Stimulated activated CD8-positive, alpha-beta memory T cell treated with anti-CD3 and anti-CD28 coated beads, Interleukin-4, amount 100 ng/mL, for 24 hours (primary cell): ENCODE measurements at regions not wholly inside any gene's neighbourhood (a gene's known extent, or its start where the extent isn't known, plus 50 kb on each side); places are given as distances from the start of the nearest gene placed in this dataset.
"Not testable (repeated sequence)": the region's sequence is repeated elsewhere in the genome, so short reads cannot be mapped to it uniquely, and the experiment has no call there.

Experiments used
- DNase-seq: peaks from one replicate; pipeline ENCODE4 v3.0.0-alpha.2; 2020; ENCODE audit warnings: low read depth

DNA sequence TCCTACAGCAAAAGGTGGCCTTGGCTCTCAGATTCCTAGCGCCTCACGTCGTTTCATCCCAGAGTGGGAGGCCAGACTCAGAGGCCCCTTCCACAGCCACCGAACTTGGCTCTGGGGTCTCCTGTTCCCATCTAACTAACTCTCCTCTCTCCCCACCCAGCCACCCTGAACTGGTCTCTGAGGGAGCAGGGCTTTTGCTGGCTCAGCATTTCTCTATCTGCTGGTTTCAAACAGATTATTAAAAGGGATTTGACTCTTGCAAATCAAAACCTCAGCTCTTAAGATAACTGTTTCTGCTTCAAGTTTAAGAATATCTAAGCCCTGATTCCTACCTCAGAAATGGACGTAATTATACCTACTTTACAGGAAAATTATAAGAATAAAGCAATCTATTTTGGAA lies 91.0 kb upstream of the ATP1B1 start:
- no peak for DNase-seq

GRCh38 chr1:169018751-169019150 lies 87.7 kb upstream of the ATP1B1 start:
- no peak for DNase-seq

- no peak for DNase-seq
Measured at GRCh38 chr1:169019419-169020058, 87.0 kb upstream of the ATP1B1 start.

DNA sequence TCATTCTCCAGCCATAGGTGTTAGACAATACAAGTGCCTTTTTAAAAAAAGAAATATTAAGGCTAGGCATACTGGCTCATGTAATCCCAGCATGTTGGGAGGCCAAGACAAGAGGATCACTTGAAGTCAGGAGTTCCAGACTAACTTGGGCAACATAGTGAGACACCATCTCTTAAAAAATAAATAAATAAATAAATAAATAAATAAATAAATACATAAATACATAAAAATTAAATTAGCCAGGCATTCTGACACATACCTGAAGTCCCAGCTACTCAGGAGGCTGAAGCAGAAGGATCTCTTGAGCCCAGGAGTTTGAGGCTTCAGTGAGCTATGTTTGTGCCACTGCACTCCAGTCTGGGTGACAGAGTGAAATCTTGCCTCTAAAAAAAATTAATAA lies 85.8 kb upstream of the ATP1B1 start:
- DNase-seq: no peak

DNA sequence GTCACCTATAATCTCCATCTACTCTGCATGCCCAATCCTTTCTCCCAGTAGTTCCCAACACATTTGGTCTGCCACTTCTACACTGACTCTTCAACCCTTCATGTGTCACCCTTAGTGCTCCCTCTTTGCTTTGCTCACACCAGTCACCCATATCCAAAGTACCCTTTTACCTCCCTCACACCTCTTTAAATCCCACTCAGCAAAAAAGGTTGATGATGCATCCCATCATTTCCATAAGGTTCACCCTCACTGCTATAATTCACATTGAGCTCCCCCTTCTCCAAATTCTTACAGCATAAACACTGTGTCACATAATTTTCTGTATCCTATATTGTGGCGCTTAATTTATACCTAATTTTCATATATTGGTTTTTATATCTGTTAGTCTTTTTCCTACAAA lies 83.8 kb upstream of the ATP1B1 start:
- no peak for DNase-seq

GRCh38 chr1:169024255-169024654 lies 82.2 kb upstream of the ATP1B1 start:
- no peak for DNase-seq

DNA sequence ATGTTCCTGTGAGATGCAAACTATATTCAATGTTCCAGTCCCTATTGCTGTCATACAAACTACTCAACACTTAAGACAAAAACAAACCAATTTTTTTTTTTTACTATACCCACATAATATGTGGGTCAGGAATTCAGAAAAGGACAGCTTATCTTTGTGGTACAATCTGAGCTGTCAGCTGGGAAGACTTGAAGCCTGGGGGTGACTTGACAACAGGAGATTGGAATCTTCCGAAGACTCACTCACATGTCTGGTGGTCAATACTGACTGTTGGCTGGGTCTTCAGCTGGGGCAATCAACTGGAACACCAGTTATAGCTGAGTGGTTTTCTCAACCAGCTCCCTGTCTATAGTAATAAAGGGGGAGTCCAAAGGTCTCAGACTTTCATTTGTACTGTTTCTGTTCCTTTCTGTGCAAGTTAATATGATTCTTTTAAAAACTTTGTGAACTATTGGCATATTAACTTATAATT lies 81.7 kb upstream of the ATP1B1 start:
- no peak for DNase-seq

- no peak for DNase-seq
Measured at GRCh38 chr1:169025412-169025811, 81.1 kb upstream of the ATP1B1 start.

DNA sequence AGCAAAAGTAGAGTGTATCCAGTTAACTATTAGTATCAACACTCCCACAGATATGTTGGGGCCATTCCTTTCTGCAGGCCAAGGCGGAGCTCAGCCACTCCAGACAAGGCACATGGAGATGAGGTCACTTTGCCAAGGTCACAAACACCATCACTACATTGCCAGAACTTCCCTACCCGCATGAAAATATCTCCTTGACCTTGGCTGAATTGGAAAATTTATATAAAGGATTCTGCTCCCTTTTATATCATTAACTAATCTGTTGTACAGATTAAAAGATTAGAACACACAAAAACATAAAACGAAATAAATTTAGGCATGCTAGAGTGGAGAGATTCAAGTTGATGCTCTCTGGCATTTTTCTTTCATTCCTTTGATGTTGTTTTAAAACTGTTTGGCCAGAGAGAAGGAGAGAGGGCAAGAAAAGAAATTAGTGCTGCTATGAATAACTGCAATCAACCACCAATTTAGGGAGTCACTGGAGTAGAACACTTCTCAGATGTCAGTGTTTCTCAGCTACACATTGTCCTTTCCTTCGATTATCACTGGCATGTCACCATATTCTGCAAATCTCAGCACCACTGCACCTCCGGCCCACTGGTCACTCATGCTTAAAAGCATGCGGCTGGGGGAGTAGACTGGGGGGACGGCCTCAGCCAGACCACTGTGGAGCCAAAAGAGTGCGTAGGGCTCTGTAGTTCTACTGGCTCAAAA lies 78.7 kb upstream of the ATP1B1 start:
- DNase-seq: no peak

DNA sequence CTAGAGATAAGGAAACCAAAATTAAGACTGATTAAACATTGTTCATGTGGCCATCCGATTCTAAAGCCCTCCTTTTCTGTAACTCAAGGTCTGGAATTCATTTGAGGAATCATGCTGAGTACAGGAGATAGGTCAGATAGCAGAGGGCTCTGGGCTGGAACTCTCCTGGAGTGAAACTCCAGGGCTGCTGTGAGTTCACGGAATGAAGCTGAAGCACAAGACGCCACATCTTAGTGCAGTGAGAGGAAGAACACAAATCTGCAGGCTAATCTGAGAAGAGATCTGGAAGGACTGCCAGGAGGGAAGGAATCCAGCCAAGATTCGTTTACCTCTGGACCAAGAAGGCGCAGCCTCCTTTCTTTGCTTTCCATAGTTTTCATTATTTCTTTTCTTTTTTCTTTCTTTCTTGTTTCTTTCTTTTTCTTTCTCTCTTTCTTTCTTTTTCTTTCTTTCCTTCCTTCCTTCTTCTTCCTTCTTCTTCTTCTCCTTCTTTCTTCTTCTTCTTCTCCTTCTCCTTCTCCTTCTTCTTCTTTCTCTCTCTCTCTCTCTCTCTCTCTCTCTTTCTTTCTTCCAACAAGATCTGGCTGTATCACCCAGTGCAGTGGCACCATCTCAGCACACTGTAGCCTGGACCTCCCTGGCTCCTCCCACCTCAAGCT lies 74.8 kb upstream of the ATP1B1 start:
- no peak for DNase-seq

GRCh38 chr1:169041366-169041765 lies 65.1 kb upstream of the ATP1B1 start:
- no peak for DNase-seq

GRCh38 chr1:169042377-169042776 lies 64.1 kb upstream of the ATP1B1 start:
- no peak for DNase-seq

GRCh38 chr1:169043823-169044222 lies 62.7 kb upstream of the ATP1B1 start:
- no peak for DNase-seq

DNA sequence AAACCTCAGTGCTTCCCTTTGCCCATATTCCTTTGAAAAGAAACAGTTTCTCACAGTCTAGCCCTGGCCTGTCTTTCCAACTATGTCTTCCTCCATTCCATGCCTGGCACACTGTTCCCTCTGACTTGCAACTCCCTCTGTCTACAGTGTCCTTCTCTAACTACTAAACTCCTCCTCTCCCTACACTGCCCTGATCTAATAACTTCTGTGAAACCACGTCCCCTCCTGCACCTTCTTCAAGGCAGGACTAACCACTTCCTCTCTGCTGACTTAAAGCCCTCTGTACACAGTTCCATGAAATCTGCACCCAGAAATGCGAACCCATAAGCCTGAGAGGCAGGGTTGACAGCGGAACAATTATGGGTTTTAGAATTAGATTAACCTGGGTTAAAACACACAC lies 62.2 kb upstream of the ATP1B1 start:
- DNase-seq: peak; percentile 2

- DNase-seq: no peak
Measured at GRCh38 chr1:169044971-169045370, 61.5 kb upstream of the ATP1B1 start.

DNA sequence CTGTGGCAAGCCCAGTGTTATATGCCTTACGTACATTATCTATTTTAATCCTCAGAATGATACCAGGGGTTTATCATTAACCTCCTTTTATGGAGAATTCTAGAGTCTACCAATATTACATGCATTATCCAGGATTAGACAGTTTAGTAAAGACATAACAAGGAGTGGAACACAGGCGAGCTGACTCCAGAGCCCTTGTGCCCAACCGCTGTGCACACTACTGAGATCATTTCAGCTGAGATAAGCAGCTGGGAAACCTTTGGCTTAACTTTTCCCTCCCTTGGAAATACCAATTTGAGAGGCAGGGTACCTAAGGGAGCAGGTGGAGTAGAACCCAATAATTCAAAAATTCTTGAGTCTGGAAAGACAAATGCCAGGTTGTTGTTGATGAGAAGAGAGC lies 59.8 kb upstream of the ATP1B1 start:
- DNase-seq: no peak

DNA sequence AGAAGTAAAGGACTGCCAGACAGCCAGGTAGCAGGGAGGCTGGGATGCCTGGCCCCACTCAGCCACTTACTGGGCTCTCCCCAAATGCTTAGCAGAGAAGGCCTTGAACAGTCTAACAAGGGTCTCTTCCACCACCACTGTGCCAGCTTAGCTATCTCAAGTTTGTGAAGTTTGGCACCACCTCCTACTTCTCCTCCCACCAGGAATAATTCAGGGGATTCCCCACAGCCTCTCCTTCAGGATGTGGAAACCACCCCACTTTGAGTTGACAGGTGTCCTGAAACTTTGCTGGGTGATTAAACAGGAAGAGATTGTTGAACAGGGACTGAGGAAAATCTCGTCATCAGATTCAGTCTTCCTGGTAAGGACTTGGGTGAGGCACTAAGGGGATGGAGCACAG lies 59.4 kb upstream of the ATP1B1 start:
- DNase-seq: no peak

- no peak for DNase-seq
Measured at GRCh38 chr1:169048043-169048442, 58.4 kb upstream of the ATP1B1 start.

GRCh38 chr1:169049258-169049938 lies 57.1 kb upstream of the ATP1B1 start:
- DNase-seq: peak; percentile 1

DNA sequence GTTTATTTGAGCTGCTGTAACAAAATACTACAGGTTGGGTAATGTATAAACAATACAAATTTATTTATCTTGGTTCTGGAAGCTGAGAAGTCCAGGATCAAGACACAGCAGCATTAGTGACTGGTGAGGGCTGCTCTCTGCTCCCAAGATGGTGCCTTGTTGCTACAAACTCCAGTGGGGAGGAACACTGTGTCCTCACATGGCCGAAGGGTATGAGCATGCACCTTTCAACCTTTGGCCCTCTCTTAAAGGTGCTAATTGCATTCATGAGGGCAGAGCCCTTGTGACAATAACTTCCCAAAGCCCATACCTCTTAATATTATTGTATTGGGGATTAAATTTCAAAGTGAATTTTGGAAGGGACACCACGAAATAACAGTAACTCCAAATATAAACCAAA lies 55.3 kb upstream of the ATP1B1 start:
- no peak for DNase-seq

DNA sequence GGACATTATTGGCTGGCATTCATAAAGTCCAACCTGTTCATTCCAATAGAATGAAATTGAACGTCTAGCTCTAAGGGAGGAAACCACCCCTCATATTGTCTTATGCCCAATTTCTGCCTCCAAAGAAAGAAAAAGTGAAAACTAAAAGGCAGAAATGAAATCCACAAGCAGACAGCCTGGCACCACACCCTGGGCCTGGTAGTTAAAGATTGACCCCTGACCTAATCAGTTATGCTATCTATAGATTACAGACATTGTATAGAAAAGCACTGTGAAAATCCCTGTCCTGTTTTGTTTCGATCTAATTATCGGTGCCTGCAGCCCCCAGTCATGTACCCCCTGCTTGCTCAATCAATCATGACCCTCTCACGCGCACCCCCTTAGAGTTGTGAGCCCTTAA lies 54.3 kb upstream of the ATP1B1 start:
- DNase-seq: not testable (repeated sequence)

DNA sequence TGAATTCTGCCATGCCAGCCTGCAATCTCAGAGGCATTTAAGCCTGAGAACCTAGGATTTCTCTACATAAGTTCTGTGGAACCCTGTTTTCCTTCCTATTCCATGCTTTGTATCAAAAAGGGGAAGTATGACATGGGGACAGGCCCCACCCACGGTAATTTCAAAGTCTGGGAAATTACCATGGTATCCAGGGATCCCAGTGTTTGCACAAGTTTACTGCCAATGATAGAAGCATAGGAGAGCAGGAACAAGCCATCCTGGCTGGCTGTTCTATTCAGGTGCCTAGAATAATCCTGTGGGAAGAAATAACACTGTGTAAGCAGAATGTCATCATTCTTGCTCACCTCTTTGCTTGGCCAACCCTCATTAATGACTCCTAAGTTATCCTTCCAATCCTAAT lies 53.8 kb upstream of the ATP1B1 start:
- DNase-seq: no peak

- DNase-seq: no peak
Measured at GRCh38 chr1:169053196-169053595, 53.3 kb upstream of the ATP1B1 start.
